HepG2 (cell line): ENCODE measurements at regions not wholly inside any gene's neighbourhood (a gene's known extent, or its start where the extent isn't known, plus 50 kb on each side); places are given as distances from the start of the nearest gene placed in this dataset.

Experiments
- ATAC-seq: fragments of 200-7000 bp; cut with Tn5 transposase; 3 replicates; pipeline ENCODE4 v1.9.1; 2020; ENCODE audit warnings: mild to moderate bottlenecking, moderate library complexity
- BruUV-seq: library from RNA; stranded (reverse); fragments of 400-500 nt; replicated peaks from 2 replicates; lab custom pipeline; 2021; lab: Mats Ljungman, UMichigan
- CTCF ChIA-PET: fragments of 300-600 bp; formaldehyde crosslinking; extraction: SDS; loops from one replicate; lab custom pipeline; 2021; ENCODE audit warnings: low total read pairs, inconsistent platforms, low intra/inter-chr PET ratio; lab: Yijun Ruan, JAX
- POLR2A ChIA-PET: fragments of 350-600 bp; sonication (Branson Sonifier 250); formaldehyde crosslinking; loops from one replicate; lab custom pipeline; 2020; ENCODE audit warnings: antibody characterized with exemption, inconsistent platforms; lab: Yijun Ruan, JAX
- DNase-seq: peaks from one replicate; pipeline ENCODE4 v3.0.0-alpha.2; 2015; ENCODE audit warnings: low spot score
- FAIRE-seq: peaks from 3 replicates; lab custom pipeline; 2011; peaks lifted over from hg19 to GRCh38; lab: Jason Lieb, UNC
- H2AFZ ChIP-seq: one replicate; pipeline ENCODE4 v1.6.1; 2011; ENCODE audit warnings: low read length, inconsistent platforms
- H3K27ac ChIP-seq: fragments of 300-600 bp; 3 replicates; pipeline ENCODE4 v1.8.0; 2011; ENCODE audit warnings: mixed run types, mild to moderate bottlenecking, mixed read lengths, low read length, inconsistent platforms; ENCODE audit not compliant: insufficient read depth; ENCODE audit errors: extremely low read length
- H3K27me3 ChIP-seq, 2 experiments: fragments of 200-600 bp in 1 of 2; 2 replicates in 1 of 2; 3 replicates in 1 of 2; pipeline versions ENCODE4 v1.6.0 to v1.8.0; 2011; ENCODE audit warnings: low read length in 2 of 2, mild to moderate bottlenecking in 2 of 2, moderate library complexity in 2 of 2, inconsistent platforms in 1 of 2; ENCODE audit not compliant: insufficient read depth in 2 of 2, control insufficient read depth in 1 of 2
- H3K36me3 ChIP-seq, 2 experiments: fragments of 200-600 bp in 1 of 2; replicated peaks in 1 of 2; 2 replicates in 1 of 2; 3 replicates in 1 of 2; pipeline versions ENCODE4 v1.5.1 to v1.8.0; 2011; ENCODE audit warnings: low read length in 2 of 2, inconsistent platforms in 1 of 2; ENCODE audit not compliant: insufficient read depth in 2 of 2, control insufficient read depth in 1 of 2
- H3K4me1 ChIP-seq: 2 replicates; pipeline ENCODE4 v1.5.1; 2012; ENCODE audit warnings: low read length, inconsistent platforms; ENCODE audit not compliant: insufficient read depth
- H3K4me2 ChIP-seq: 2 replicates; pipeline ENCODE4 v1.6.0; 2011; ENCODE audit warnings: low read depth, low read length, inconsistent platforms
- H3K4me3 ChIP-seq, 3 experiments: fragments of 200-600 bp in 1 of 3; sonication (generic), shearing (Covaris generic) in 1 of 3; replicated peaks in 1 of 3; 2 replicates each; pipeline ENCODE4 v1.5.1; 2011 to 2016; ENCODE audit warnings: low read length in 3 of 3, inconsistent platforms in 2 of 3, low read depth in 2 of 3, mild to moderate bottlenecking in 2 of 3, control low read depth in 1 of 3, mixed read lengths in 1 of 3; ENCODE audit not compliant: insufficient read depth in 1 of 3
- H3K79me2 ChIP-seq: one replicate; pipeline ENCODE4 v1.6.1; 2011; ENCODE audit warnings: low read length, inconsistent platforms; ENCODE audit not compliant: insufficient read depth
- H3K9ac ChIP-seq: 2 replicates; pipeline ENCODE4 v1.6.0; 2011; ENCODE audit warnings: mild to moderate bottlenecking, low read depth, low read length, inconsistent platforms; ENCODE audit not compliant: insufficient read depth
- H3K9me3 ChIP-seq: 2 replicates; pipeline ENCODE4 v1.5.1; 2012; ENCODE audit warnings: mild to moderate bottlenecking, low read length
- H4K20me1 ChIP-seq: 2 replicates; pipeline ENCODE4 v1.6.0; 2011; ENCODE audit warnings: inconsistent platforms, mild to moderate bottlenecking, low read length, moderate library complexity; ENCODE audit not compliant: insufficient read depth
- ARID2 ChIP-seq: sonication (generic); formaldehyde crosslinking; IDR thresholded peaks from 2 replicates; pipeline ENCODE4 v1.8.1; 2022; ENCODE audit warnings: mild to moderate bottlenecking, missing genetic modification reagents, borderline replicate concordance
- CBX2 ChIP-seq, 2 experiments: fragments of 200-600 bp in 1 of 2; sonication (generic); formaldehyde crosslinking in 1 of 2; IDR thresholded peaks; 2 replicates each; pipeline versions ENCODE4 v1.7.0 to v1.8.1; 2018 to 2022; ENCODE audit warnings: low read depth in 2 of 2, low read length in 1 of 2, mild to moderate bottlenecking in 1 of 2, missing genetic modification reagents in 1 of 2
- ELF1 ChIP-seq: sonication (generic); formaldehyde crosslinking; IDR thresholded peaks from 2 replicates; pipeline ENCODE4 v1.4.0; 2020; ENCODE audit warnings: missing genetic modification reagents
- EZH2 ChIP-seq: conservative IDR thresholded peaks from 2 replicates; pipeline ENCODE4 v1.6.1; 2012; ENCODE audit warnings: mild to moderate bottlenecking, low read depth, low read length, moderate library complexity
- FIP1L1 ChIP-seq: fragments of 200-400 bp; formaldehyde crosslinking; IDR thresholded peaks from 2 replicates; pipeline ENCODE4 v1.6.1; 2018; ENCODE audit warnings: low read depth, mild to moderate bottlenecking, low read length, moderate library complexity, borderline replicate concordance; ENCODE audit not compliant: insufficient read depth
- MAFF ChIP-seq: IDR thresholded peaks from 2 replicates; pipeline ENCODE4 v1.6.1; 2011; ENCODE audit warnings: low read depth, low read length, improper control_type of control experiment
- MBNL3 ChIP-seq: fragments of 250-450 bp; sonication (Bioruptor Pico); conservative IDR thresholded peaks from 2 replicates; pipeline ENCODE4 v1.8.0; 2022; ENCODE audit warnings: mild to moderate bottlenecking, inconsistent platforms
- NFIC ChIP-seq: IDR thresholded peaks from 2 replicates; pipeline ENCODE4 v1.6.1; 2012; ENCODE audit warnings: mild to moderate bottlenecking, low read length, inconsistent platforms
- PBX2 ChIP-seq: IDR thresholded peaks from 2 replicates; pipeline ENCODE4 v1.6.1; 2016; ENCODE audit warnings: control low read depth
- PHF8 ChIP-seq: sonication (generic); formaldehyde crosslinking; IDR thresholded peaks from 2 replicates; pipeline ENCODE4 v1.5.0; 2020; ENCODE audit warnings: missing genetic modification reagents
- RERE ChIP-seq: IDR thresholded peaks from 2 replicates; pipeline ENCODE4 v1.6.1; 2016; ENCODE audit warnings: low read depth, missing genetic modification reagents, missing compliant biosample characterization
- RXRB ChIP-seq: IDR thresholded peaks from 2 replicates; pipeline ENCODE4 v1.6.1; 2016; ENCODE audit warnings: borderline replicate concordance, missing genetic modification reagents, missing compliant biosample characterization
- ZBTB1 ChIP-seq: sonication (generic); formaldehyde crosslinking; IDR thresholded peaks from 2 replicates; pipeline ENCODE4 v1.4.0; 2020; ENCODE audit warnings: missing genetic modification reagents, borderline replicate concordance
- ZNF337 ChIP-seq: sonication (generic); formaldehyde crosslinking; IDR thresholded peaks from 2 replicates; pipeline ENCODE4 v1.5.1; 2020; ENCODE audit warnings: missing genetic modification reagents, low read depth, mild to moderate bottlenecking, borderline replicate concordance
- ZNF513 ChIP-seq: sonication (generic); formaldehyde crosslinking; conservative IDR thresholded peaks from 2 replicates; pipeline ENCODE4 v1.5.0; 2020; ENCODE audit warnings: missing genetic modification reagents
- ZNF639 ChIP-seq: conservative IDR thresholded peaks from 2 replicates; pipeline ENCODE4 v1.6.1; 2018; ENCODE audit warnings: missing genetic modification reagents
- WGBS: methylation state at CpG from one replicate; pipeline ENCODE4 v1.1.6; 2017; ENCODE audit warnings: low lambda C conversion rate; 5-methylcytosine and 5-hydroxymethylcytosine counted together
- in situ Hi-C: cut with HindIII; loops from 2 replicates; pipeline ENCODE4 v1.10.0; 2017; ENCODE audit warnings: low pct_unique_long_range_greater_than_20kb; ENCODE audit not compliant: extremely low pct_ligation_motif_present
- intact Hi-C: fragments of 100-400 bp; cut with micrococcal nuclease; formaldehyde crosslinking; loops from one replicate; pipeline ENCODE4 v1.10.0; 2022; ENCODE audit not compliant: unreplicated experiment

GRCh38 chr5:163252950-163253349, 184.4 kb upstream of the CCNG1 start:
- H2AFZ ChIP-seq = no peak overlapping the region
- ATAC-seq = no peak
- POLR2A ChIA-PET = no interaction called here

More at GRCh38 chr5:163252950-163253349, 184.4 kb upstream of the CCNG1 start:
- no peaks in the 10 kb centered on the region for H3K36me3 ChIP-seq
- TF ChIP-seq ZNF337 (CRISPR knock-in tag) (no peak), RXRB (CRISPR knock-in tag) (no peak), NFIC (no peak), ELF1 (CRISPR knock-in tag) (no peak), PHF8 (CRISPR knock-in tag) (no peak), RERE (CRISPR knock-in tag) (no peak), ZNF513 (no peak), EZH2 (no peak), ZBTB1 (CRISPR knock-in tag) (no peak), CBX2 (IDR thresholded peaks at IDR 0.05; ENCODE audit: low read depth, low read length) (no peak), CBX2 (CRISPR knock-in tag; IDR thresholded peaks at IDR 0.05; ENCODE audit: low read depth) (no peak), ZNF639 (CRISPR knock-in tag) (no peak), MAFF (no peak), PBX2 (CRISPR knock-in tag) (no peak), FIP1L1 (no peak), ARID2 (CRISPR knock-in tag) (no peak), MBNL3 (CRISPR knock-in tag) (no peak)
- TF ChIP-seq, all 625 proteins: peak for 0
- Histone ChIP-seq H3K4me2 (no peak overlapping the region), H4K20me1 (no peaks in the 10 kb centered on the region), H3K9me3 (no peaks in the 10 kb centered on the region), H3K4me3 (no peak overlapping the region), H3K27ac (no peak overlapping the region), H3K79me2 (no peaks in the 10 kb centered on the region), H3K9ac (no peak overlapping the region), H3K27me3 (no peaks in the 10 kb centered on the region), H3K4me1 (no peaks in the 10 kb centered on the region)
- intact Hi-C loops (no loop called here), in situ Hi-C loops (no loop called here)
- DNase-seq (no peak), FAIRE-seq (no peak)
- 0% methylated on average over 5 of the region's 5 CpGs for WGBS
- CTCF ChIA-PET = no interaction called here
- BruUV-seq = no TSS peak
